Astrocyte of the spinal cord (primary cell): ENCODE measurements at regions not wholly inside any gene's neighbourhood (a gene's known extent, or its start where the extent isn't known, plus 50 kb on each side); places are given as distances from the start of the nearest gene placed in this dataset.

Source experiments
- DNase-seq: peaks from one replicate; pipeline ENCODE4 v3.0.0; 2011; ENCODE audit warnings: low read depth, low spot score
- H3K4me3 ChIP-seq: 2 replicates; pipeline ENCODE4 v1.5.1; 2011; ENCODE audit warnings: low read depth, mild to moderate bottlenecking, low read length, moderate library complexity
- CTCF ChIP-seq: IDR thresholded peaks from 2 replicates; pipeline ENCODE4 v1.5.1; 2012; ENCODE audit warnings: low read depth, mild to moderate bottlenecking, low read length, inconsistent platforms
- in situ Hi-C: cut with HindIII; loops from 2 replicates; pipeline ENCODE4 v1.10.0; 2017; ENCODE audit warnings: low sequenced_read_pairs

- DNase-seq, result no peak
- in situ Hi-C loops, result no loop called here
- no peak overlapping the region for H3K4me3 ChIP-seq
- no peak for TF ChIP-seq CTCF
Measured at GRCh38 chr9:30476826-30477225, 1907.6 kb upstream of the ACO1 start.

- H3K4me3 ChIP-seq, result no peak overlapping the region
- TF ChIP-seq CTCF, result no peak
- DNase-seq, result no peak
- in situ Hi-C loops, result no loop called here
Measured at GRCh38 chr9:30478684-30479083, 1905.8 kb upstream of the ACO1 start.

- no peak for TF ChIP-seq CTCF
- DNase-seq, result no peak
- in situ Hi-C loops, result no loop called here
- H3K4me3 ChIP-seq, result no peak overlapping the region
Measured at GRCh38 chr9:30482499-30482898, 1901.9 kb upstream of the ACO1 start.

GRCh38 chr9:30484690-30485089 is 1899.8 kb upstream of the ACO1 start:
- TF ChIP-seq CTCF, result no peak
- no peak overlapping the region for H3K4me3 ChIP-seq
- in situ Hi-C loops, result no loop called here
- no peak for DNase-seq

- in situ Hi-C loops, result no loop called here
- no peak overlapping the region for H3K4me3 ChIP-seq
- DNase-seq, result peak; percentile 2
- TF ChIP-seq CTCF, result no peak
Measured at GRCh38 chr9:30504502-30504905, 1879.9 kb upstream of the ACO1 start.

GRCh38 chr9:30505311-30505710 is 1879.1 kb upstream of the ACO1 start:
- no peak for DNase-seq
- in situ Hi-C loops, result no loop called here
- no peak for TF ChIP-seq CTCF
- no peak overlapping the region for H3K4me3 ChIP-seq

- in situ Hi-C loops, result no loop called here
- H3K4me3 ChIP-seq, result no peak overlapping the region
- no peak for TF ChIP-seq CTCF
- no peak for DNase-seq
Measured at GRCh38 chr9:30506749-30507148, 1877.7 kb upstream of the ACO1 start.
